Keratinocyte (primary cell): ENCODE measurements at regions not wholly inside any gene's neighbourhood (a gene's known extent, or its start where the extent isn't known, plus 50 kb on each side); places are given as distances from the start of the nearest gene placed in this dataset.
A peak's percentile ranks its signal among the peaks of the same experiment; 100 is the strongest.

Experiments
- DNase-seq: peaks from one replicate; pipeline ENCODE4 v3.0.0-alpha.2; 2011; ENCODE audit warnings: low read depth, missing footprints, low spot score
- FAIRE-seq: peaks from 2 replicates; lab custom pipeline; 2011; peaks lifted over from hg19 to GRCh38; lab: Jason Lieb, UNC
- H2AFZ ChIP-seq: 2 replicates; pipeline ENCODE4 v1.6.0; 2012; ENCODE audit warnings: low read length, control low read depth, inconsistent platforms; ENCODE audit not compliant: control insufficient read depth
- H3K27ac ChIP-seq: 2 replicates; pipeline ENCODE4 v1.5.1; 2011; ENCODE audit warnings: low read length; ENCODE audit not compliant: control insufficient read depth, insufficient read depth
- H3K27me3 ChIP-seq: 3 replicates; pipeline ENCODE4 v1.6.0; 2011; ENCODE audit warnings: low read length; ENCODE audit not compliant: control insufficient read depth, insufficient read depth; ENCODE audit errors: extremely low read depth
- H3K36me3 ChIP-seq, 2 experiments: 2 replicates in 1 of 2; 3 replicates in 1 of 2; pipeline ENCODE4 v1.5.1; 2011; ENCODE audit warnings: low read length in 2 of 2, mild to moderate bottlenecking in 1 of 2; ENCODE audit not compliant: control insufficient read depth in 2 of 2, insufficient read depth in 2 of 2; ENCODE audit errors: extremely low read depth in 1 of 2
- H3K4me1 ChIP-seq: 3 replicates; pipeline ENCODE4 v1.5.1; 2011; ENCODE audit warnings: low read length; ENCODE audit not compliant: control insufficient read depth, insufficient read depth; ENCODE audit errors: extremely low read depth
- H3K4me2 ChIP-seq: 3 replicates; pipeline ENCODE4 v1.6.0; 2011; ENCODE audit warnings: low read depth, low read length; ENCODE audit not compliant: control insufficient read depth, insufficient read depth; ENCODE audit errors: extremely low read depth
- H3K4me3 ChIP-seq, 3 experiments: fragments of 200-600 bp in 1 of 3; sonication (generic) in 1 of 3; 2 replicates in 2 of 3; 3 replicates in 1 of 3; pipeline ENCODE4 v1.5.1; 2011 to 2016; ENCODE audit warnings: low read length in 3 of 3, mild to moderate bottlenecking in 3 of 3, control low read depth in 2 of 3, inconsistent platforms in 1 of 3, low read depth in 1 of 3, mixed read lengths in 1 of 3, mixed run types in 1 of 3, moderate library complexity in 1 of 3; ENCODE audit not compliant: control insufficient read depth in 2 of 3, insufficient read depth in 2 of 3; ENCODE audit errors: extremely low read depth in 1 of 3
- H3K79me2 ChIP-seq: 2 replicates; pipeline ENCODE4 v1.6.0; 2012; ENCODE audit warnings: low read length; ENCODE audit not compliant: control insufficient read depth, insufficient read depth
- H3K9ac ChIP-seq: 3 replicates; pipeline ENCODE4 v1.6.0; 2011; ENCODE audit warnings: low read length; ENCODE audit not compliant: control insufficient read depth, insufficient read depth; ENCODE audit errors: extremely low read depth
- H3K9me1 ChIP-seq: 3 replicates; pipeline ENCODE4 v1.6.0; 2011; ENCODE audit warnings: low read length; ENCODE audit not compliant: control insufficient read depth, insufficient read depth; ENCODE audit errors: extremely low read depth
- H3K9me3 ChIP-seq: 2 replicates; pipeline ENCODE4 v1.5.1; 2012; ENCODE audit warnings: low read depth, low read length; ENCODE audit not compliant: control insufficient read depth
- H4K20me1 ChIP-seq: 3 replicates; pipeline ENCODE4 v1.6.0; 2011; ENCODE audit warnings: low read length; ENCODE audit not compliant: control insufficient read depth, insufficient read depth; ENCODE audit errors: extremely low read depth
- EZH2 ChIP-seq: IDR thresholded peaks from one replicate; pipeline ENCODE4 v1.6.1; 2012; ENCODE audit warnings: inconsistent platforms, mild to moderate bottlenecking, low read length, moderate library complexity
- dilution Hi-C: fragments of 300-500 bp; cut with MboI; formaldehyde crosslinking; loops from one replicate; pipeline ENCODE4 v1.7.0; 2020; ENCODE audit warnings: low sequenced_read_pairs; ENCODE audit not compliant: extremely low pct_ligation_motif_present
- TF ChIP-seq, protein P1 (sequence below), 3 experiments: IDR thresholded peaks in 1 of 3; conservative IDR thresholded peaks in 1 of 3; optimal IDR thresholded peaks in 1 of 3; 2 replicates in 2 of 3; 3 replicates in 1 of 3; pipeline versions ENCODE3 to v1.5.1; 2011; ENCODE audit warnings: low read length in 3 of 3, mild to moderate bottlenecking in 3 of 3, moderate library complexity in 2 of 3, control low read depth in 1 of 3, inconsistent platforms in 1 of 3; ENCODE audit not compliant: insufficient read depth in 2 of 3; ENCODE audit errors: extremely low read depth in 1 of 3

DNA sequence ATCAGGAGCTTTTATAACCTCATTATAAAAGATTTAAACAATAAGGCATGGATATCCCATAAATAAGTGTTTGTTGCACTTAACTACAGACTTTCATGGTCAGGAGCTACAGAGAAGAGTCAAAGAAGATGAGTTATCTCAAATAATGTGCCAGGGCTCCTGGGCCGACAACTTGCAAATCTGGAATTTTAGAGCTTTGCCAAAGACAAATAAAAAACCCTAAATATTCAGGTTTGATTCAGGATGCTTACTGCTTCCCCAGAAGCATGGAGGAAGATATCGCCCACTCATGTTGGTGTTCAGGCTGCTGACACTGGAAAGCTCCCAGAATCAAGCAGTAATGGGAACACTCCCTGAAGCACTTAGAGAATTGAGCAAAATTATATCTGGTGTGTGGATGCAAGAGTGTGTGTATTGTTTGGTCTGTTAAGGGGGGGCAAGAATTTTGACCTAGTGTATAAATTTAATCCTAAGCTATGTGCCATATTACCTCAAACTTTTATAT is 176.9 kb upstream of the ESRRG start:
- Histone ChIP-seq H3K4me3 (no peak overlapping the region), H3K27me3 (no peaks in the 10 kb centered on the region), H3K9me1 (no peaks in the 10 kb centered on the region), H3K9me3 (no peaks in the 10 kb centered on the region), H2AFZ (no peak overlapping the region), H3K79me2 (no peaks in the 10 kb centered on the region), H3K36me3 (no peaks in the 10 kb centered on the region), H3K9ac (no peak overlapping the region), H3K27ac (no peak overlapping the region), H4K20me1 (no peaks in the 10 kb centered on the region), H3K4me1 (peaks cover 47% of the 10 kb centered on the region), H3K4me2 (no peak overlapping the region)
- dilution Hi-C loops, result no loop called here
- no peak for DNase-seq
- FAIRE-seq, result no peak
- TF ChIP-seq, protein P1, sequence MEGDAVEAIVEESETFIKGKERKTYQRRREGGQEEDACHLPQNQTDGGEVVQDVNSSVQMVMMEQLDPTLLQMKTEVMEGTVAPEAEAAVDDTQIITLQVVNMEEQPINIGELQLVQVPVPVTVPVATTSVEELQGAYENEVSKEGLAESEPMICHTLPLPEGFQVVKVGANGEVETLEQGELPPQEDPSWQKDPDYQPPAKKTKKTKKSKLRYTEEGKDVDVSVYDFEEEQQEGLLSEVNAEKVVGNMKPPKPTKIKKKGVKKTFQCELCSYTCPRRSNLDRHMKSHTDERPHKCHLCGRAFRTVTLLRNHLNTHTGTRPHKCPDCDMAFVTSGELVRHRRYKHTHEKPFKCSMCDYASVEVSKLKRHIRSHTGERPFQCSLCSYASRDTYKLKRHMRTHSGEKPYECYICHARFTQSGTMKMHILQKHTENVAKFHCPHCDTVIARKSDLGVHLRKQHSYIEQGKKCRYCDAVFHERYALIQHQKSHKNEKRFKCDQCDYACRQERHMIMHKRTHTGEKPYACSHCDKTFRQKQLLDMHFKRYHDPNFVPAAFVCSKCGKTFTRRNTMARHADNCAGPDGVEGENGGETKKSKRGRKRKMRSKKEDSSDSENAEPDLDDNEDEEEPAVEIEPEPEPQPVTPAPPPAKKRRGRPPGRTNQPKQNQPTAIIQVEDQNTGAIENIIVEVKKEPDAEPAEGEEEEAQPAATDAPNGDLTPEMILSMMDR (optimal IDR thresholded peaks at IDR 0.05 in 1 of 3, IDR thresholded peaks at IDR 0.05 in 1 of 3, conservative IDR thresholded peaks at IDR 0.05 in 1 of 3; ENCODE audit: extremely low read depth in 1 of 3, insufficient read depth in 2 of 3, low read length in 3 of 3), result no peak
- no peak for TF ChIP-seq EZH2

DNA sequence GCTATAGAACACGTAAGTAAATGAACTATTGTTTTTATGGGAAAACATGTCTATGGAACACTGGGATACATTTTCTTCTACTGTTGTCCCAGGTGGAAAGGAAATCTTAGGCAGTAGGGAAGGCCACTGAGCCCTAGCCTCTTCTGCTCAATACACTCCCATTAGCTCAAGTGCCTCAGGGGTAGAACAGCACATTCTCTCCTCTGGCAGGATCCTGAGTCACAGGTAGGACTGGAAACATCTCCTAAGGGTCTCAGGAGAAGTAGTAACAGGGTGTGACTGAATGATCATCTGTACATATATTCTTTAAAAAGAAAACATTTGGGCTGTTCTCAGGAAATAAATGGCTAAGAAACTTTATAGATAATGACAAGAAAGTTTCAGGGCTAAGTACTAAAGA is 175.6 kb upstream of the ESRRG start:
- Histone ChIP-seq H3K9me1 (no peaks in the 10 kb centered on the region), H4K20me1 (no peaks in the 10 kb centered on the region), H3K4me1 (peaks cover 33% of the 10 kb centered on the region), H3K9me3 (no peaks in the 10 kb centered on the region), H2AFZ (peak overlapping the region; percentile 4), H3K9ac (no peak overlapping the region), H3K36me3 (no peaks in the 10 kb centered on the region), H3K79me2 (no peaks in the 10 kb centered on the region), H3K27ac (peak overlapping the region; percentile 28), H3K4me2 (peak overlapping the region; percentile 34), H3K4me3 (no peak overlapping the region), H3K27me3 (no peaks in the 10 kb centered on the region)
- DNase-seq, result peak; percentile 71
- TF ChIP-seq, protein P1 (optimal IDR thresholded peaks at IDR 0.05 in 1 of 3, IDR thresholded peaks at IDR 0.05 in 1 of 3, conservative IDR thresholded peaks at IDR 0.05 in 1 of 3; ENCODE audit: extremely low read depth in 1 of 3, insufficient read depth in 2 of 3, low read length in 3 of 3), result no peak
- TF ChIP-seq EZH2, result no peak
- dilution Hi-C loops, result no loop called here
- FAIRE-seq, result peak; percentile 94
